ENCODE measurements at regions not wholly inside any gene's neighbourhood (a gene's known extent, or its start where the extent isn't known, plus 50 kb on each side); places are given as distances from the start of the nearest gene placed in this dataset.
"Not testable (repeated sequence)": the region's sequence is repeated elsewhere in the genome, so short reads cannot be mapped to it uniquely, and the experiment has no call there.

GRCh38 chr18:38884050-38884449 lies 1318.5 kb upstream of the CELF4 start:
- no peak for DNase-seq (ENCODE audit: low read depth)

DNA sequence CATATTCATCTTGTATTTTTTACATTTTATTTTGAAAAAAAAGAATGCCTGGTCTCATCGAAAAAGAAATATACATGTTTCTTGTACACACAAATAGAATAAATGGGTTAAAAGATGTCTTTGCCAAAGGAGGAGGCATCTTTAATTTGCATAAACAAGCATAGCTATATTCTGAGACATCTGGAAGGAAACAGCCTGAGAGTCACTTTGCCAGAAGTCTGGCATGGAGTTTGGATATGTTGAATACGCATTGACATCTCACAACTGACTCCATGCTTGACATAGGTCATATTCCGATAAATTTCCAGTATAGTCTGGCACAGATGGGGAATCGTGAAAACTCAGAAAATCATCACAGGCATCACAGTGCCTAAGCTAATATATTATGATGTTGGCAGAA lies 1317.5 kb upstream of the CELF4 start:
- no peak for DNase-seq (ENCODE audit: low read depth)

GRCh38 chr18:38879871-38880270 lies 1314.3 kb upstream of the CELF4 start:
- no peak for DNase-seq (ENCODE audit: low read depth)

DNA sequence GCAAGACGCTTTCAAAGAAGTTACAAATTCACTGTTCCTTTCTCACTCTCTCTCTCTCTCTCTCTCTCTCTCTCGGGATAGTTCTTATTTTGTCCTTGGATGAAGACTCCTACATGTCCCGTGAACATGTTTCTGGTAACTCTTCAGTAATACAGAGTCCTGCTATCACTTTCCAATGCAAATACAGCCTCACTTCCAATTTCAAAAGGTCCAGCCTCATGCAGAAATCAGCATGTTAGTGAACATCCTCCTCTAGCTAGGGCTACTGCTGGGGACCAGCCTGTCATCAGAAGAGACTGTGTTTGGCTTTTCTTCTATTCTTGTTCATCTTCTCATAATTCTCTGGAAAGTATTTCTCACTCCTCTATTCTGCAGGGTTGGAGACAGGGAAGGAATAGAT lies 1306.7 kb upstream of the CELF4 start:
- no peak for DNase-seq (ENCODE audit: low read depth)

DNA sequence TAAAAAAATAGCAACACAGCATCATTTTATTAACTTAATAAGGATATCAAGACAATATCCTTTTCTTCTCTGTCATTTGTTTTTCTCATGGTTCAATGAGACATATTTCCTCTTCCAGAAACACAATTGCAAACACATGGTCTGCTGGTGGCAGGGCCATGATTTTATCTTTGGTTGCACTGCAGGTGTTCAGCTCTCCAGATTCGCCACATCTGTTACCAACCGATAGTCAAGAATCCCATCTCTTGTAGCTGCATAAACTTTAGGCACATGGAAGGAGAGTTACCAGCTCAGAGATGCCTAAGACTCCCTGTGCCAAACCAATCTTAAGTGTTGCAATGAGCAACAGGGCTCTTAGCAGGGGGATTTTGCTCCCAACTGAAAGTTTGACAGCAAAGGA lies 1303.2 kb upstream of the CELF4 start:
- no peak for DNase-seq (ENCODE audit: low read depth)

DNA sequence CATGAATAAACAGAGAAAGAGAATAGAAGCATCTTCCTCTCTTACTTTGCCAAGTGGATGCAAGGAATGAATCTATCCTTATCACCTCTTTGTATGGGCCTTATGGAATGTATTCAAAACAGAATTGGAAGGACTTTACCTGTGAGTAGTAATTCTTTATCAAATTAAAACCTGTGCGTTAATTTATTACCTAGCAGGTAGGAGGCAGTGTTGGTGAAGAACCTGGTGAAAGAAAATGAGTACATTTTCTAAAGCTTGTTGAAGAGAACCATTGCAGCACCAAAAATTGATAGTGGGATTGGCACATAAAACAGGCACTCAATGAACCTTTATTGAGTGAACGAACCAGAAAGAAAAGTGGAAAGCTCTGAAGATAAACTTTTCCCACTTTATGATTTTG lies 1302.1 kb upstream of the CELF4 start:
- DNase-seq (ENCODE audit: low read depth): no peak

DNA sequence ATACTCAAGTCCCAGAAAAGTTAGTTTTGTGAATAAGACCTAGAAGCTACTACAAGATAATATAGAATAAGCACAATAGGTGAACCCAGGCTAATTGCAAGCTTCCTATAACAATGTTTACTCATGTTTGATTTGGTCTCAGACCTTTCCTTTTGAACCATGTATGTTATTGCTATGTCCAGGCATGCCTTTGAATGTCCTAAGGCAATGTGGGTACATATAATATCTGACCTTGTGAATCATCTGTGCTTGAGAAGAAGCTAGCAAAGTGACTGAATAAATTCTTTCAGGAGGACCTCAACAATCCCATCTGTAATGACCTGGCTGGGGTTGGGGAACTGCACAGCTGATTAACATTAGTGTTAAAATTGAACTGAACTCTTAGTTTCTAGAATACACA lies 1285.9 kb upstream of the CELF4 start:
- no peak for DNase-seq (ENCODE audit: low read depth)

DNA sequence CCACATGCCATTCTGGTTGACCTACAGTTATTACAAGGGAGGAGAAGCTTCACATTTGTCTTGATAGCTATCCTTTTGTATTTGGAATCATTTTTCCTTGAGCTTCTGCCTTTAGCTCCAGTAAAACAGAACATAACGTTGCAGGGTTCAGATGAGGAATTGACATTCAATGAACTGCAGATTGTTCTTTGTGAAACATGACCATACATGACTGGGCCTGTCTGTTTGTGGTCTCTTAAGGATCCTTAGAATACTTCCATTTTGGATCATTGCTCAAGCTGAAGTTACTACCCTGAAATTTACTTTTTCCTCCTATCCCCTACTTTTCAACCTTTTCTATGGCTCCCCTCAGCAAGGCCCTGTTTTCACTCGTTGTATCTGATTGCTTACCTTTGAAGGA lies 1281.7 kb upstream of the CELF4 start:
- DNase-seq (ENCODE audit: low read depth): no peak

- DNase-seq (ENCODE audit: low read depth): no peak
These were observed 1277.7 kb upstream of the CELF4 start for GRCh38 chr18:38843291-38843690.

DNA sequence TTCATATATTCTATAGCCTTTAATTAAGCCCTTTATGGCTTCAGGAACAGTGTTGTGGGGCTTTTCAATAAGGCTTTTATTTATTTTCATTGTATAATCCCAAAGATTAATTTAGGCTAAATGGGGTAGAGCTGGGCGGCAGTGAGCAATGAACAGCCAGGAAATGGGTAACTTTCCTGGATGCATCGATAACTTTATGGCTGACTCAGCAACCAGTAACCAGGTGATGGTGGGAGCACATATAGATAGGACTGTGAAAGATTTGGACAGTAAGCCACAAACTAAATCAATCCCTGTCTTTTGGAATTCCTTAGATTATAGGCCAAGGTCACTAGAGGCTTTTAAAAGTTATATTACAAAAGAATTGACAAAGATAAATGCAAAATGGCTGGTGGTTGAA lies 1260.6 kb upstream of the CELF4 start:
- no peak for DNase-seq (ENCODE audit: low read depth)

GRCh38 chr18:38811209-38811608 lies 1245.6 kb upstream of the CELF4 start:
- DNase-seq (ENCODE audit: low read depth): no peak

DNA sequence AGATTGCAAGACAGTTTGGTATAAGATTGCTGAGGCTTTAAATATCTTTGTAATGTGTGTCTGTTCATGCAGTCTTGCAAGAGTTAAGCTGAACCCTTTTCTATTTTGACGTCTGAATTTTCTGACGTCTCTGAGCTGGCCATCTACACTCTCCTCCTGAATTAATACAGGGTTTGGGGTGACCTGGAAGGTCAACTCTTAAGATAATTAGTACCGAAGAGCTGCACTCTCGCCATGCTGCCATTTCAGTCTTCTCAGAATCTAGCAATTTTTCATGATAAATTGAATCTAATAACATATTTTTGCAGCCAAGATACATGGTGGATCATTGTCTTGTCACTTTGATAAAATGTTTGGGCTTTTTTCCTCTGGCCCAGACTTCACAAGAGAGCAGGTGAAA lies 1245.2 kb upstream of the CELF4 start:
- no peak for DNase-seq (ENCODE audit: low read depth)

- DNase-seq (ENCODE audit: low read depth): no peak
These were observed 1242.3 kb upstream of the CELF4 start for GRCh38 chr18:38807915-38808314.

DNA sequence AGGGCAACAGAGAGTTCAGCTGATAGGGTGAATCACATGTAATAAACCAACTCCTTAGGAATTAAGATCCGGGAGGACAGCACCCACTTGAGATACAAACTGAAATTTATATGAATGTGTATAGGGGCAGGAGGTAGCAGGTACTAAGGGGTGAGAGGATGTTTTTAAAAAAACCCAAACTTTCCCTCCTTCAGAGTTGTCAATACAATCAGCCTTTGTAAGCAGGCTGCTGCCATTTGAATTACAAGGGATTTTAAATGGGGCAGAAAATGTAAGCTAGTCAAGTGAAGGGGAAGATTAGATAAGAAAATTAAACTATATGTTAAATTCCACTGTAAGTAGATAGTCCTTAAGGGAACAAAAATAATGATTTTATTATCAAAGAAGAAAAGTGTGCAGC lies 1239.7 kb upstream of the CELF4 start:
- no peak for DNase-seq (ENCODE audit: low read depth)

DNA sequence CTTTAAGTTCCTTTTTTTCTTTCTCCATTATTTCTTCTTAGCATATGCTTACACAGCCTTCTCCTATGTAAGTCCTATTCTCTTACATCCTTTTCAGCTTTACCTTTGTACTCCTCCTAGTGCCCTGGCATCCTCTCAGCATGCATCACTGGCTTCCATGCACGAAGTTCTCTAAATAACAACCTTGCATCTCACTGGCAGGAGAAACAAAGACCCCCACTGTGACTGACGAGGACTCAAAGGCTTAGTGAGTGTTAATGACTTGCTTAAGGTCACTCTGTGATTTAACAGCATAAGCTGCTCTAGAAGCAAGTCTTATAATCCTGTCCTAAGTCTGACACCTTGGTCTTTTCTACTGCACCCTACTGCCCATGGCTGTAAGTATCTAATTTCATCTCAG lies 1236.0 kb upstream of the CELF4 start:
- DNase-seq (ENCODE audit: low read depth): no peak

GRCh38 chr18:38796762-38797161 lies 1231.2 kb upstream of the CELF4 start:
- no peak for DNase-seq (ENCODE audit: low read depth)

- no peak for DNase-seq (ENCODE audit: low read depth)
These were observed 1227.1 kb upstream of the CELF4 start for GRCh38 chr18:38792731-38793130.

DNA sequence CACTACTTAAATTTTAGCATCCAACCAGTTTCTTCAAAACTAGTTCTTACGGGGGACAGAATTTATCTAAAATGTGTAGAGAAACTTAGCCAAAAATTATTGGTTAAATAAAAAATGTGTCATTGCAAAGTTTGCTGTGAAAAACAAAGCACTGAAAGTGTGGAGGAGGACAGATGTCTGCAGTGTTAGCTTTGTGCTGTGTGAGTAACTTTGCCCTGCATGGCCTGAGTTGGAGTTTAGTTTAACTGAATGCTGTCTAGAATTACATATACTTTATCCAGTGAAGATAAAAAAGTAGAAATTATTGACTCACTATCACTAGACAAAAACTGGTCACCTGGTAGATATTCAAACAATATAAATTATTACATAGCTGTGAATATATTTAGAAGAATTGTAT lies 1225.2 kb upstream of the CELF4 start:
- DNase-seq (ENCODE audit: low read depth): no peak

DNA sequence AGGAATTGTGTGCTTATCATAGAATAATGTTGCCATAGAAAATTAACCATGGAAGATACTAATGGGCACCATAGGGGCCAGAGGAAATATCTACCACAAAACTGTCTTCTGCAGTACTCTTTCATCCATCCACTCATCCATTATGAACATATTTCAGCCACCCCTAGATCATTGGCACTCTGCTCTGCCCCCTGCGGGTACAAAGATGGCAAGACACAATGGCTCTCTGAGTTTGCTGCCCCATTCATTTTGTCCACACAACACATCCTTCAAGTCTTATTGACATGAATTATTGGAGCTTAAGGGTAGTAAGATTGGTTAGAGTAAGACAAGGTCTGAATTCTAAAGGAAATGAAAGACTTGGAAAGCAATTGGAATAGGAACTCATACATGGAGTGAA lies 1224.7 kb upstream of the CELF4 start:
- DNase-seq (ENCODE audit: low read depth): no peak

DNA sequence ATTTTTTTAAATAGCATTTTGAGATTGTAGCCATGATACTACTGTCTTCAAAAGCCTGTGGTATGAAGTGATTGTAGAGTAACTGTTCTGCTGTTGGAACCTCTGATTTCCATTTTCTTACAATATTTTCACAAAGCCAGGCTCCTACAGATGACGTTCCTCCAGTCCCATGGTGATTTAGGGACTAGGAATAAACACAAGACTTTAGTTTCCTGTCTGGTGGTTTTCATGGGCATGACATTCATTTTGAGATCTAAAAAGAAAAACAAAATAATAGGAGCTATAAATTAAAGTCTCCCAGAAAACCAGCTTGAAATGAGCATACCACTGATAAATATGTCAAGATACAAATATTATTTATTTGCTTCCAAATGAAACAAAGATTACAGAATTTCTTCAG lies 1223.5 kb upstream of the CELF4 start:
- no peak for DNase-seq (ENCODE audit: low read depth)

GRCh38 chr18:38786906-38787305 lies 1221.3 kb upstream of the CELF4 start:
- DNase-seq (ENCODE audit: low read depth): no peak

DNA sequence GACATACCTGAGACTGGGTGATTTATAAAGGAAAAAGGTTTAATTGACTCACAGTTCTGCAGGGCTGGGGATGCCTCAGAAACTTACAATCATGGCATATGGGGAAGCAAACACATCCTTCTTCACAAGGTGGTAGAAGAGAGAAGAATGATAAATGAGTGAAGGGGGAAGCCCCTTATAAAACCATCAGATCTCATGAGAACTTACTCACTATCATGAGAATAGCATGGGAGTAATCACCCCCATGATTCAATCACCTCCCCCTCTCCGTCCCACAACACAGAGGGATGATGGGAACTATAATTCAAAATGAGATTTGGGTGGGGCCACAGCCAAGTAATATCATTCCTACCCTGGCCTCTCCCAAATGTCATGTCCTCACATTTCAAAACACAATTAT lies 1206.0 kb upstream of the CELF4 start:
- not testable (repeated sequence) for DNase-seq (ENCODE audit: low read depth)

DNA sequence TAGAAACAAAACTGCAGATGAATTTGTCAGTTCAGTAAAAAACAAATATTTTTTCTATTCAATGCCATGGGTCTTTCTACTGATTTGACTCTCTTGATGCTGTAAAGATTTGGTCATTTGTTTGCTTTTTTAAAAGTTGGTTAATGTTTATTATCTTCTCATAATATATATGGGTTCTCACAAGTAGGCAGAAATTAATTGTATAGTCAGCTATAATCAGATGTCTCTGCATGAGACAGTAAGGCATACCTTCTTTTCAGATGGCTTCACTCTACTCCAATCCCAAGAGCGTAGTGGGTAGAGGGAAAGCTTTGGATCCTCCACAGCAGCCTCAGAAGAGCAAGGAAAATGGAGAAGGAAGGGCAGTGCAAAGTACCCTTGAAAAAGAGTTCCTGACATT lies 1202.9 kb upstream of the CELF4 start:
- DNase-seq (ENCODE audit: low read depth): no peak

DNA sequence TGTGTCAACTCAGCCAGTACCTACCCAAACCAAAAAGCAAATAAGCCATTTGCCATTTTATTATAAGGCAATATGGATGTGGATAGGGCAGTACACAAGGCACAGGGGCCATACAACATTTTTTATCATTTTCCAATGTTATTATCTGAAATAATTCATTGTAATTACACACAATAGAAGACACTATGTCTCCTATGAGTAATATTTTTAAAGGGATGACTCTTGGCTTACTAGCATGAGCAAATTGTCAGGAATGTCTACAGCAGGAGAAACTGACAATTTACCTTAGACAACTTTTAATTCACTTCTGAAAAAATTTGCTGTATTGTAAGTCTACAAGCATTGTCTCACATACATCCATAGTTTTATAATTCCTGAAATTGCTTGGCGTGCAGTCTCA lies 1193.9 kb upstream of the CELF4 start:
- no peak for DNase-seq (ENCODE audit: low read depth)

- DNase-seq (ENCODE audit: low read depth): no peak
These were observed 1190.8 kb upstream of the CELF4 start for GRCh38 chr18:38756436-38756835.

Data from LHCN-M2 (cell line).